Panc1 (cell line): ENCODE measurements at regions not wholly inside any gene's neighbourhood (a gene's known extent, or its start where the extent isn't known, plus 50 kb on each side); places are given as distances from the start of the nearest gene placed in this dataset.

Experiments
- ATAC-seq: fragments of 200-7000 bp; cut with Tn5 transposase; 2 replicates; pipeline ENCODE4 v1.9.1; 2020; ENCODE audit warnings: mild to moderate bottlenecking, moderate library complexity
- BruUV-seq: library from RNA; stranded (reverse); fragments of 400-500 nt; replicated peaks from 2 replicates; lab custom pipeline; 2021; lab: Mats Ljungman, UMichigan
- CTCF ChIA-PET: fragments of 300-600 bp; sonication (Branson Sonifier 250); formaldehyde crosslinking; loops from one replicate; lab custom pipeline; 2022; ENCODE audit warnings: antibody characterized with exemption; lab: Charles Lee
- POLR2A ChIA-PET: fragments of 300-600 bp; sonication (Branson Sonifier 250); formaldehyde crosslinking; loops from one replicate; lab custom pipeline; 2022; ENCODE audit warnings: antibody characterized with exemption; lab: Charles Lee
- DNase-seq: peaks from one replicate; pipeline ENCODE4 v3.0.0-alpha.2; 2010; ENCODE audit warnings: low read depth, low spot score
- H3K27ac ChIP-seq: 2 replicates; pipeline ENCODE4 v1.5.1; 2011; ENCODE audit warnings: mild to moderate bottlenecking, low read length, inconsistent platforms
- H3K27me3 ChIP-seq: fragments of 200-500 bp; sonication (Bioruptor generic); 2 replicates; pipeline ENCODE4 v1.6.0; 2014; ENCODE audit warnings: low read length, inconsistent platforms; ENCODE audit not compliant: control insufficient read depth, insufficient read depth
- H3K36me3 ChIP-seq: fragments of 200-500 bp; sonication (Bioruptor generic); 2 replicates; pipeline ENCODE4 v1.5.1; 2014; ENCODE audit warnings: inconsistent platforms, mild to moderate bottlenecking, low read length, moderate library complexity; ENCODE audit not compliant: control insufficient read depth, insufficient read depth
- H3K4me1 ChIP-seq: 2 replicates; pipeline ENCODE4 v1.5.1; 2011; ENCODE audit warnings: inconsistent platforms, mild to moderate bottlenecking, low read length, moderate library complexity; ENCODE audit not compliant: control insufficient read depth, insufficient read depth
- H3K4me3 ChIP-seq, 2 experiments: 2 replicates each; pipeline ENCODE4 v1.5.1; 2011 to 2012; ENCODE audit warnings: low read depth in 2 of 2, low read length in 2 of 2, mild to moderate bottlenecking in 2 of 2, inconsistent platforms in 1 of 2, moderate library complexity in 1 of 2
- H3K9me3 ChIP-seq: fragments of 200-500 bp; sonication (Bioruptor generic); 2 replicates; pipeline ENCODE4 v1.5.1; 2014; ENCODE audit warnings: low read depth, mild to moderate bottlenecking, inconsistent platforms, low read length, moderate library complexity; ENCODE audit not compliant: control insufficient read depth, insufficient read depth
- CTCF ChIP-seq: fragments of 450-650 bp; IDR thresholded peaks from 2 replicates; pipeline ENCODE4 v1.5.1; 2017; ENCODE audit warnings: mild to moderate bottlenecking
- POLR2AphosphoS5 ChIP-seq: IDR thresholded peaks from 2 replicates; pipeline ENCODE4 v1.6.1; 2012; ENCODE audit warnings: mild to moderate bottlenecking, low read depth, low read length, moderate library complexity
- REST ChIP-seq, 2 experiments: IDR thresholded peaks; 2 replicates each; pipeline ENCODE4 v1.6.1; 2011 to 2012; ENCODE audit warnings: low read depth in 2 of 2, control low read depth in 1 of 2, low read length in 1 of 2, mild to moderate bottlenecking in 1 of 2, moderate library complexity in 1 of 2; ENCODE audit not compliant: insufficient read depth in 1 of 2
- SIN3A ChIP-seq: IDR thresholded peaks from 2 replicates; pipeline ENCODE4 v1.6.1; 2012; ENCODE audit warnings: low read depth, mild to moderate bottlenecking, low read length, moderate library complexity, borderline replicate concordance; ENCODE audit not compliant: insufficient read depth
- TCF7L2 ChIP-seq: IDR thresholded peaks from 2 replicates; pipeline ENCODE4 v1.6.1; 2011; ENCODE audit warnings: mild to moderate bottlenecking, low read depth, low read length, inconsistent platforms
- in situ Hi-C: cut with HindIII; loops from 2 replicates; pipeline ENCODE4 v1.10.0; 2016; ENCODE audit warnings: low sequenced_read_pairs, low pct_unique_long_range_greater_than_20kb
- intact Hi-C: fragments of 100-400 bp; cut with micrococcal nuclease; formaldehyde crosslinking; loops from one replicate; pipeline ENCODE4 v1.10.0; 2022; ENCODE audit not compliant: unreplicated experiment

GRCh38 chr1:57479471-57479870 is 55.6 kb upstream of the DAB1 start:
- Histone ChIP-seq H3K27me3 (no peaks in the 10 kb centered on the region), H3K27ac (no peak overlapping the region), H3K4me1 (no peaks in the 10 kb centered on the region), H3K4me3 (no peak overlapping the region), H3K36me3 (no peaks in the 10 kb centered on the region), H3K9me3 (no peaks in the 10 kb centered on the region)
- no TSS peak for BruUV-seq
- CTCF ChIA-PET, result no interaction called here
- no peak for ATAC-seq
- intact Hi-C loops (no loop called here), in situ Hi-C loops (no loop called here)
- no peak for DNase-seq
- POLR2A ChIA-PET, result no interaction called here
- no peak for TF ChIP-seq REST (IDR thresholded peaks at IDR 0.05; ENCODE audit: insufficient read depth in 1 of 2, low read depth in 2 of 2, low read length in 1 of 2)
- no peak for TF ChIP-seq SIN3A
- TF ChIP-seq CTCF, result no peak
- TF ChIP-seq POLR2AphosphoS5, result no peak
- no peak for TF ChIP-seq TCF7L2

GRCh38 chr1:57475366-57475765 is 51.5 kb upstream of the DAB1 start:
- no peaks in the 10 kb centered on the region for H3K4me1 ChIP-seq
- ATAC-seq (no peak), DNase-seq (no peak)
- H3K9me3 ChIP-seq, result no peaks in the 10 kb centered on the region
- intact Hi-C loops, result no loop called here
- ChIA-PET POLR2A (no interaction called here), CTCF (no interaction called here)
- H3K27ac ChIP-seq, result no peak overlapping the region
- BruUV-seq, result no TSS peak
- H3K36me3 ChIP-seq, result no peaks in the 10 kb centered on the region
- no peak for TF ChIP-seq POLR2AphosphoS5
- TF ChIP-seq CTCF, result no peak
- TF ChIP-seq REST (IDR thresholded peaks at IDR 0.05; ENCODE audit: insufficient read depth in 1 of 2, low read depth in 2 of 2, low read length in 1 of 2), result no peak
- no peaks in the 10 kb centered on the region for H3K27me3 ChIP-seq
- H3K4me3 ChIP-seq, result no peak overlapping the region
- in situ Hi-C loops, result no loop called here
